PC-9 (cell line): ENCODE measurements at regions not wholly inside any gene's neighbourhood (a gene's known extent, or its start where the extent isn't known, plus 50 kb on each side); places are given as distances from the start of the nearest gene placed in this dataset.

Experiments used
- BruUV-seq: library from RNA; stranded (reverse); fragments of 400-500 nt; replicated peaks from 2 replicates; lab custom pipeline; 2021; lab: Mats Ljungman, UMichigan
- CTCF ChIA-PET: fragments of 300-600 bp; sonication (Branson Sonifier 250); formaldehyde crosslinking; loops from one replicate; lab custom pipeline; 2022; ENCODE audit warnings: antibody characterized with exemption; lab: Charles Lee
- POLR2A ChIA-PET: fragments of 300-600 bp; sonication (Branson Sonifier 250); formaldehyde crosslinking; loops from one replicate; lab custom pipeline; 2022; ENCODE audit warnings: antibody characterized with exemption; ENCODE audit not compliant: unreplicated experiment; lab: Charles Lee
- DNase-seq, 2 experiments: peaks; one replicate each; pipeline versions ENCODE4 v3.0.0 to v3.0.0-alpha.2; 2015 to 2022; ENCODE audit warnings: mixed read lengths in 1 of 2
- H2AFZ ChIP-seq: fragments of 200-600 bp; sonication (generic); 2 replicates; pipeline ENCODE4 v1.8.1; 2017; ENCODE audit warnings: antibody characterized with exemption
- H3F3A ChIP-seq: fragments of 200-600 bp; sonication (generic); 2 replicates; pipeline ENCODE4 v1.8.1; 2017; ENCODE audit warnings: antibody characterized with exemption, mild to moderate bottlenecking, low read depth; ENCODE audit not compliant: insufficient read depth
- H3K27ac ChIP-seq: fragments of 200-600 bp; sonication (generic); 2 replicates; pipeline ENCODE4 v1.6.1; 2016; ENCODE audit warnings: mixed run types
- H3K27me3 ChIP-seq: fragments of 200-600 bp; sonication (generic); 2 replicates; pipeline ENCODE4 v1.6.1; 2016; ENCODE audit warnings: low read depth, mixed run types; ENCODE audit not compliant: insufficient read depth
- H3K36me3 ChIP-seq: fragments of 200-600 bp; sonication (generic); 2 replicates; pipeline ENCODE4 v1.6.1; 2016; ENCODE audit warnings: low read depth, mixed run types
- H3K4me1 ChIP-seq: fragments of 200-600 bp; sonication (generic); replicated peaks from 2 replicates; pipeline ENCODE4 v1.6.1; 2016; ENCODE audit warnings: mixed run types; ENCODE audit not compliant: insufficient read depth
- H3K4me2 ChIP-seq: fragments of 200-600 bp; sonication (generic); 2 replicates; pipeline ENCODE4 v1.6.1; 2017; ENCODE audit warnings: mixed run types
- H3K4me3 ChIP-seq: fragments of 200-600 bp; sonication (generic); 2 replicates; pipeline ENCODE4 v1.6.1; 2016; ENCODE audit warnings: mixed run types
- H3K79me2 ChIP-seq: fragments of 200-600 bp; sonication (generic); 2 replicates; pipeline ENCODE4 v1.6.1; 2017; ENCODE audit warnings: low read depth, mixed run types
- H3K9me2 ChIP-seq: fragments of 200-600 bp; sonication (generic); 2 replicates; pipeline ENCODE4 v1.8.1; 2017; ENCODE audit warnings: mild to moderate bottlenecking; ENCODE audit not compliant: insufficient read depth
- H3K9me3 ChIP-seq: fragments of 200-600 bp; sonication (generic); 2 replicates; pipeline ENCODE4 v1.8.1; 2016; ENCODE audit warnings: low read depth; ENCODE audit not compliant: insufficient read depth
- H4K20me1 ChIP-seq: fragments of 200-600 bp; sonication (generic); 2 replicates; pipeline ENCODE4 v1.8.1; 2017; ENCODE audit not compliant: insufficient read depth
- CTCF ChIP-seq: fragments of 200-600 bp; sonication (generic); conservative IDR thresholded peaks from 2 replicates; pipeline ENCODE4 v1.6.1; 2017; ENCODE audit warnings: mixed run types, antibody characterized with exemption, mild to moderate bottlenecking, moderate library complexity
- EZH2 ChIP-seq: fragments of 200-600 bp; sonication (generic); IDR thresholded peaks from 2 replicates; pipeline ENCODE4 v1.8.0; 2017; ENCODE audit warnings: antibody characterized with exemption, low read depth
- intact Hi-C: fragments of 100-400 bp; cut with micrococcal nuclease; formaldehyde crosslinking; loops from one replicate; pipeline ENCODE4 v1.10.0; 2022; ENCODE audit not compliant: unreplicated experiment

DNA sequence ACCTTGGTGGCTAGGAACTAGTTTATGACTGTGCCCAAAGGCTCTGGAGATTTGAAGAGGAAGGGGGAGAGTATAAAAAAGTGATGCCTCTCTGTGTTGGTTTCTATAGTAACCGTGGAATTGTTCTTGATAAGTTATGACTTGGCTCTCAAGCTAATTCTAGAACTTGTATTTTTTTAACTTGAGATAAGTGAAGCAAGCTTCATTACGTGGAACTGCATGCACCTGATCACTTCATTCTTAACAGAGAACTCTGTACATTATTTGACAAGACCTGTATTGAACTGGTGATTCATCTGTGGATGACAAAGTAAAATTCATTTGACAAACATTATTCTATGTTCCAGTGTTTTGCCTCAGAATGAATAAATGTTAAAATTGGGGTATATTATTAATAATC, 1452.2 kb downstream of the REEP3 start:
- H3K36me3 ChIP-seq, result no peaks in the 10 kb centered on the region
- no peaks in the 10 kb centered on the region for H3K9me3 ChIP-seq
- H2AFZ ChIP-seq, result no peak overlapping the region
- H3K9me2 ChIP-seq, result 0 out of 2 replicates have a peak, but pooled peaks cover 3% of the 10 kb centered on the region
- H3K4me3 ChIP-seq, result no peak overlapping the region
- no peak for DNase-seq
- ChIA-PET POLR2A (no interaction called here), CTCF (no interaction called here)
- intact Hi-C loops, result no loop called here
- H3K27ac ChIP-seq, result no peak overlapping the region
- no peaks in the 10 kb centered on the region for H3K27me3 ChIP-seq
- H4K20me1 ChIP-seq, result no peaks in the 10 kb centered on the region
- no peaks in the 10 kb centered on the region for H3K4me1 ChIP-seq
- no TSS peak for BruUV-seq
- H3F3A ChIP-seq, result no peaks in the 10 kb centered on the region
- TF ChIP-seq CTCF, result no peak
- H3K4me2 ChIP-seq, result no peak overlapping the region
- no peaks in the 10 kb centered on the region for H3K79me2 ChIP-seq

GRCh38 chr10:64976150-64976549, 1454.9 kb downstream of the REEP3 start:
- DNase-seq, result no peak
- Histone ChIP-seq H3K4me2 (no peak overlapping the region), H3F3A (no peaks in the 10 kb centered on the region), H3K9me2 (0 out of 2 replicates have a peak, but pooled peaks cover 3% of the 10 kb centered on the region), H3K27me3 (no peaks in the 10 kb centered on the region), H3K4me1 (no peaks in the 10 kb centered on the region), H4K20me1 (no peaks in the 10 kb centered on the region), H3K36me3 (no peaks in the 10 kb centered on the region), H3K9me3 (no peaks in the 10 kb centered on the region), H3K79me2 (no peaks in the 10 kb centered on the region), H3K27ac (no peak overlapping the region), H3K4me3 (no peak overlapping the region), H2AFZ (no peak overlapping the region)
- POLR2A ChIA-PET, result no interaction called here
- BruUV-seq, result no TSS peak
- intact Hi-C loops, result loop anchor here (5.0 kb wide), 1 partner anchor 1206 kb away; no protein-coding TSS in a partner anchor
- CTCF ChIA-PET, result interaction anchor here (0.9 kb wide), 1 partner anchor 1202 kb away, joined by 5 read pairs; no protein-coding TSS in a partner anchor
- no peak for TF ChIP-seq EZH2

DNA sequence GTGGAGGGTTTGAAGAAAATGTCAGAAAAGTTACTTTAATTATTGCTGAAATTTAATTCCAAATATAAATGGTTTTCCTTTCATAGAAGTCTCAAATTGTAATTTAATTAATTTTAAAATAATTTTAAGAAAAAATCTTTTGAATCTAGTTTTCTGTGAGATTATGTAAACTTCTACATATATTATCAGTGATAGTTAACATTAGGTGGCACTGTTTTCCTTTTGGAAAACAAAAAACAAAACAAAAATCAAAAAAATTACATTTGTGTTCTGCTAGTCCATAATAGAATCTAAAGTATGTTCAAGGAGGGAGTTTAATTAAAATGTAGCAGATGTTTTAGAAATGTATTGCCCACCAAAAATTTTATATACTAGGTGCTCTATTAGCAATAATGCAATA, 1456.7 kb downstream of the REEP3 start:
- Histone ChIP-seq H3K4me2 (no peak overlapping the region), H3K4me3 (no peak overlapping the region), H4K20me1 (no peaks in the 10 kb centered on the region), H3K9me2 (no peaks in the 10 kb centered on the region), H3K4me1 (no peaks in the 10 kb centered on the region), H3K27ac (no peak overlapping the region), H3K9me3 (no peaks in the 10 kb centered on the region), H3K79me2 (no peaks in the 10 kb centered on the region), H3K36me3 (no peaks in the 10 kb centered on the region), H3K27me3 (no peaks in the 10 kb centered on the region), H3F3A (no peaks in the 10 kb centered on the region), H2AFZ (no peak overlapping the region)
- peak; percentile 64 for TF ChIP-seq CTCF
- TF ChIP-seq EZH2, result no peak
- BruUV-seq, result no TSS peak
- CTCF ChIA-PET, result no interaction called here
- intact Hi-C loops, result loop anchor here (5.0 kb wide), 1 partner anchor 1204 kb away; no protein-coding TSS in a partner anchor
- DNase-seq, result no peak
- POLR2A ChIA-PET, result no interaction called here

DNA sequence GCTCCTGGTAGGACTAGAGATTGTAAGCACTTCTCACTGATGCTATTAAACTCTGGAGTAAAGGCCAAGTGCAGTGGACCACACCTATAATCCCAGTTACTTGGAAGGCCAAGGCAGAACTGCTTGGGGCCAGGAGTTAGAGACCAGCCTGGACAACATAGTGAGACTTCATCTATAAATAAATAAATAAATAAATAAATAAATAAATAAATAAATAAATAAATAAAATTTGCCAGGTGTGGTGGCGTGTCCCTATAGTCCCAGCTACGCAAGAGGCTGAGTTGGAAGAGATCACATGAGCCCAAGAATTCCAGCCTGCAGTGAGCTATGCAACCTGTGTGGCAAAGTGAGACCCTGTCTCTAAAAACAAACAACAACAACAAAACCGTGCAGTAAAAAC, 1475.7 kb downstream of the REEP3 start:
- CTCF ChIA-PET, result no interaction called here
- no peaks in the 10 kb centered on the region for H3K36me3 ChIP-seq
- no peak for TF ChIP-seq EZH2
- no peak for TF ChIP-seq CTCF
- H3K4me3 ChIP-seq, result no peak overlapping the region
- H3K27ac ChIP-seq, result no peak overlapping the region
- H2AFZ ChIP-seq, result no peak overlapping the region
- H4K20me1 ChIP-seq, result no peaks in the 10 kb centered on the region
- POLR2A ChIA-PET, result no interaction called here
- no peaks in the 10 kb centered on the region for H3K27me3 ChIP-seq
- no peaks in the 10 kb centered on the region for H3K9me2 ChIP-seq
- BruUV-seq, result no TSS peak
- DNase-seq, result no peak
- H3K4me2 ChIP-seq, result no peak overlapping the region
- intact Hi-C loops, result no loop called here
- H3K79me2 ChIP-seq, result no peaks in the 10 kb centered on the region
- no peaks in the 10 kb centered on the region for H3F3A ChIP-seq
- H3K4me1 ChIP-seq, result no peaks in the 10 kb centered on the region
- H3K9me3 ChIP-seq, result no peaks in the 10 kb centered on the region
